Activated naive CD4-positive, alpha-beta T cell treated with anti-CD3 and anti-CD28 coated beads, Interleukin-2, amount 50 U/mL, for 72 hours (primary cell): ENCODE measurements at regions not wholly inside any gene's neighbourhood (a gene's known extent, or its start where the extent isn't known, plus 50 kb on each side); places are given as distances from the start of the nearest gene placed in this dataset.
A peak's percentile ranks its signal among the peaks of the same experiment; 100 is the strongest.
"Not testable (repeated sequence)": the region's sequence is repeated elsewhere in the genome, so short reads cannot be mapped to it uniquely, and the experiment has no call there.

Experiments
- ATAC-seq, 2 donors: fragments of 150-1000 bp; cut with Tn5 transposase; 2 replicates each; pipeline ENCODE4 v1.10.0; 2021; ENCODE audit warnings: mild to moderate bottlenecking in 2 of 2, moderate library complexity in 2 of 2
- DNase-seq, 2 donors: peaks; one replicate each; pipeline ENCODE4 v3.0.0; 2021 to 2022; ENCODE audit warnings: low spot score in 2 of 2
- H3K27ac Mint-ChIP-seq, 2 donors: one replicate each; pipeline ENCODE4 v1.8.0; 2022; ENCODE audit warnings: mild to moderate bottlenecking in 2 of 2, mixed read lengths in 2 of 2
- H3K36me3 Mint-ChIP-seq, 2 donors: one replicate each; pipeline ENCODE4 v1.8.0; 2022; ENCODE audit warnings: mixed read lengths in 2 of 2
- H3K9me3 Mint-ChIP-seq, 2 donors: one replicate each; pipeline ENCODE4 v1.8.0; 2022; ENCODE audit warnings: mixed read lengths in 2 of 2

DNA sequence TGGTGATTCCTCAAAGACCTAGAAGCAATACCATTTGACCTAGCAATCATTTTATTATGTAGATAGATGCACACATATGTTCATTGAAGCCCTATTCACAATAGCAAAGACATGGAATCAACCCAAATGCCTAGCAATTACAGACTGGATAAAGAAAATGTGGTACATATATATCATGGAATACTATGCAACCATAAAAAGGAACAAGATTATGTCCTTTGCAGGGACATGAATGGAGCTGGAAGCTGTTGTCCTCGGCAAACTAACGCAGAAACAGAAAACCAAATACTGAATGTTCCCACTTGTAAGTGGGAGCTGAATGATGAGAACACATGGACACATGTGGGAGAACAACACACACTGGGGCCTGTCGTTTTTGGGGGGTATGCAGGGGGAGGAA lies 269.8 kb downstream of the CGGBP1 start:
- DNase-seq, ATAC-seq, H3K36me3 Mint-ChIP-seq, H3K9me3 Mint-ChIP-seq, H3K27ac Mint-ChIP-seq: not testable (repeated sequence)

- H3K36me3 Mint-ChIP-seq, result peaks cover 4 to 5% of the 10 kb centered on the region in 2 donors
- no peak for ATAC-seq
- peaks cover 5 to 6% of the 10 kb centered on the region in 2 donors for H3K9me3 Mint-ChIP-seq
- H3K27ac Mint-ChIP-seq, result no peak overlapping the region
- DNase-seq, result no peak
Observed at GRCh38 chr3:87788516-87788915, 270.3 kb downstream of the CGGBP1 start.

DNA sequence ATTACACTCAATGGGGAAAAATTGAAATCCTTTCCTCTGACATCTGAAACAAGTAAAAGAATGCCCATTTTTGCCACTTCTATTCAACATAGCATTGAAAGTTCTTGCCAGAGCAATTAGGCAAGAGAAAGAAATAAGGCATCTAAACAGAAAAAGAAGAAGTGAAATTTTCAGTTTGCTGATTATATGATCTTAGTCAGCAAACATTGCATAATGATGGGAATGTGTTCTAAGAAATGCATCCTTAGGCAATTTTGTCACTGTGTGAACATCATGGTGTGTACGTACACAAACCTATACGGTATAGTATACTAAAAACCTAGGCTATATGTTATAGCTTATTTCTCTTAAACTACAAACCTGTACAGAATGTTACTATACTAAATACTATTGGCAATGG lies 278.0 kb downstream of the CGGBP1 start:
- no peak for ATAC-seq
- no peak overlapping the region for H3K27ac Mint-ChIP-seq
- no peak for DNase-seq
- H3K36me3 Mint-ChIP-seq, result peaks cover 0 to 7% of the 10 kb centered on the region in 2 donors
- peaks cover 5 to 11% of the 10 kb centered on the region in 2 donors for H3K9me3 Mint-ChIP-seq

DNA sequence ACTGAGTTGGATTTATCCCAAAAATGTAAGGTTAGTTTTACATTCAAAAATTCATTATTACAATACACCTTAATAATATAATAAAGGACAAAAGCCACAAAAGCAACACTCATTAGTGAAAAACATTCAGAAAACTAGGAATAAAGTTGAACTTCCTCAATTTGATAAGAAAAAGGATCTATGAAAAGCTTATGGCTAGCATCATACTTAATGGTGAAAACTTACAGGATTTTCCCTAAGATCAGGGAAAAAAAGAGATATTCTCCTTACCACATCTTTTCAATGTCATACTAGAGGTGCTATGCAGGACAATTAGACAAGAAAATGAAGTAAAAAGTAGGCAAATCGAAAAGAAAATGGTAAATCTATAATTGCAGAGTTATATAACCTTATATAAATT lies 279.9 kb downstream of the CGGBP1 start:
- H3K9me3 Mint-ChIP-seq, result peaks cover 5 to 11% of the 10 kb centered on the region in 2 donors
- ATAC-seq (no peak), DNase-seq (no peak)
- H3K27ac Mint-ChIP-seq, result no peak overlapping the region
- H3K36me3 Mint-ChIP-seq, result peaks cover 0 to 7% of the 10 kb centered on the region in 2 donors

- ATAC-seq, result peak; percentile 56 to 76
Observed at GRCh38 chr3:87771337-87772192, 287.2 kb downstream of the CGGBP1 start.

GRCh38 chr3:87766721-87767120 lies 292.1 kb downstream of the CGGBP1 start:
- H3K36me3 Mint-ChIP-seq, result no peaks in the 10 kb centered on the region
- H3K27ac Mint-ChIP-seq, result no peak overlapping the region
- no peak for ATAC-seq
- H3K9me3 Mint-ChIP-seq, result no peaks in the 10 kb centered on the region
- DNase-seq, result no peak

More at GRCh38 chr3:87771337-87772192, 287.2 kb downstream of the CGGBP1 start:
- H3K9me3 Mint-ChIP-seq, result peaks cover 0 to 4% of the 10 kb centered on the region in 2 donors
- H3K36me3 Mint-ChIP-seq, result peaks cover 0 to 2% of the 10 kb centered on the region in 2 donors
- peak in 1 of 2 donors; percentile 6 for DNase-seq
- no peak overlapping the region for H3K27ac Mint-ChIP-seq

DNA sequence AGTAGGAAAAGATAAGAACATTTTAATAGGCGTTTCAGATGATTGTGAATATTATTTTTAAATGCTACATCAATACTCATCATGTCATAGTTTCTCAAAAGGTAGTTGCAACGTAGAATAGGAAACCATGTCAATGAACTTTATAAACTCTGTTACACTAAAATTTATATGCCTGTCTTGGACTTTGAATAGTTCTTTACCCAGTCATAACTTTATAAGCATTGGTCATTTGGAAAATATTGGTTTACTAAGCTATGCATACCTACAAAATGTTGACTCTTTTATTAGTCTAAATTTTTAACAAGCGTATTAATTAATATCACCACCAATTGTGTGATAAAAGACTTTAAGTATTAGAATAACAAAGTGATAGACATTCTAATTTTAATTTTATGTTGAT lies 293.5 kb downstream of the CGGBP1 start:
- no peak overlapping the region for H3K27ac Mint-ChIP-seq
- DNase-seq, result no peak
- H3K9me3 Mint-ChIP-seq, result no peaks in the 10 kb centered on the region
- ATAC-seq, result no peak
- H3K36me3 Mint-ChIP-seq, result no peaks in the 10 kb centered on the region

DNA sequence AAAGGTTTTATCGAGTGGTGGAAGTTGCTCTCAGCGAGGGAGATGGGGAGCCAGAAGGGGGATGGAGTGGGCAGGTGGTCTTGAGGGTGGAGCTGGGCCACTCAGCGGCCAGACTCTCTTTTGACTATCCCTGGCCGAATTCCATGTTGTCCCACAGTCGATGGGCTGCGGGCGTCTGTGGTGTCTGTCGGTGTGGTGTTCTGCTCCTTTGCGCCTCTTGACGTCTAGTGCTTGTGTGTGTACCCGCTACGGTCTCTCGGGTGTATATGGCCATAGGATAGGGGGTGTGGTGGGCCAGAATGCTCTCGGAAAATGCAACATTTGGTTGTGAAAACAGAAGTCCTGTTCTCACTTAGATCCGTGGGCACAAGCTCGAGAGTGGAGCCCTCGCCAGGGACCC lies 297.0 kb downstream of the CGGBP1 start:
- ATAC-seq (no peak), DNase-seq (no peak)
- no peaks in the 10 kb centered on the region for H3K9me3 Mint-ChIP-seq
- no peak overlapping the region for H3K27ac Mint-ChIP-seq
- H3K36me3 Mint-ChIP-seq, result no peaks in the 10 kb centered on the region

- H3K9me3 Mint-ChIP-seq, result no peaks in the 10 kb centered on the region
- ATAC-seq (no peak), DNase-seq (no peak)
- no peaks in the 10 kb centered on the region for H3K36me3 Mint-ChIP-seq
- H3K27ac Mint-ChIP-seq, result no peak overlapping the region
Observed at GRCh38 chr3:87761341-87761740, 297.5 kb downstream of the CGGBP1 start.

DNA sequence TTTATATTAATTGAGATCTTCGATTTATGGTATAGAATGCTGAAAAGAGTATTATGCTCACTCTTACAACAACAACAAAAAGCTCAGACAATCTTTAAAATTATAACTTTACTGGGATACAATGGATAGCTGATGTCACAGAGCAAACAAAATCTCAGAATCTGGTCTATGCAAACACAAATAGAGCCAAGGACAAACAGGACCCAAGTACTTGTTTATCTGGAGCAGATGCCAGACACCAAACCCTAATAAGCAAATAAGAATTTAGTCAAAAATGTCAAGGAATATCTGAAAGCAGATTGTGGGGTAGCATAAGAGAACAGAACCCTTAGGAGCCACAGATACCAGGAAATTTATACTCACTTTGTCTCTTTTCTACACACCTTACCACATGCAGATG lies 302.2 kb downstream of the CGGBP1 start:
- no peaks in the 10 kb centered on the region for H3K36me3 Mint-ChIP-seq
- ATAC-seq, result no peak
- no peak overlapping the region for H3K27ac Mint-ChIP-seq
- H3K9me3 Mint-ChIP-seq, result no peaks in the 10 kb centered on the region
- DNase-seq, result no peak

DNA sequence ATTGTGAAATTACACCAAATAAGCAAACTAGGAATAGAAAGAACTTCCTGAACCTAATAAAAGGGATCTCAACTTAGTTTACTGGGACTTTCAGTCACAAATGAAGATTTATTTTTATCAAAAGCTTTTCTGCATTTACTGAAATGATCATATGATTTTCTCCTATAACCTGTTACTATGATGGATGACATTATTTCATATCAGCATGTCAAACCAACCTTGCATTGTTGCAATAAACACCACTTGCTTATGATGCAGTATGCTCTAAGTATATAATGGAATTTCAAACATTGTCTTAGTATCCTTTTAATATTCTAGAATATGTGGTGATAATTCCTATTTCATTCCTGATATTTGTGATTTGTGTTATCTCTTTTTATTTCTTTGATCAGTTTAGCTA lies 303.0 kb downstream of the CGGBP1 start:
- ATAC-seq, result no peak
- Mint-ChIP-seq H3K36me3 (no peaks in the 10 kb centered on the region), H3K27ac (no peak overlapping the region), H3K9me3 (no peaks in the 10 kb centered on the region)
- DNase-seq, result no peak

GRCh38 chr3:87742250-87742649 lies 316.6 kb downstream of the CGGBP1 start:
- DNase-seq (no peak), ATAC-seq (no peak)
- Mint-ChIP-seq H3K36me3 (peaks cover 4 to 21% of the 10 kb centered on the region in 2 donors), H3K27ac (no peak overlapping the region), H3K9me3 (peaks cover 13 to 23% of the 10 kb centered on the region in 2 donors)

DNA sequence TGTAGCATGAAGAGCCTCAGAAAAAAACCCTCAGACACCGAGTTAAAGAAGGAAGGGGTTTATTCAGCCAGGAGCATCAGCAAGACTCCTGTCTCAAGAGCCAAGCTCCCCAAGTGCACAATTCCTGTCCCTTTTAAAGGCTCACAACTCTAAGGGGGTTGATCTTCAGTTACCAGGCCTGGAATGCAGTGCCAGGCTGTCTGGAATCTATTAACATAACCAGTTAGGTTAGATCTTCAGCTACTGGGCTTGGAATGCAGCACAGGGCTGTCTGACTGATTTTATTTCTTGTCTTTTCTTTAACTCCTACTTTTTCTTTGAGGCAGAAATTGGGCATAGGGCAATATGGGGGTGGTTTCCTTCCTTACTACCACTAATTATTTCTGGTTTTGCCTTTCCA lies 317.9 kb downstream of the CGGBP1 start:
- Mint-ChIP-seq H3K9me3 (peaks cover 13 to 23% of the 10 kb centered on the region in 2 donors), H3K36me3 (peaks cover 4 to 21% of the 10 kb centered on the region in 2 donors)
- H3K27ac Mint-ChIP-seq, DNase-seq, ATAC-seq: not testable (repeated sequence)

- DNase-seq, H3K27ac Mint-ChIP-seq, ATAC-seq: not testable (repeated sequence)
- Mint-ChIP-seq H3K9me3 (peaks cover 13 to 22% of the 10 kb centered on the region in 2 donors), H3K36me3 (peaks cover 4 to 19% of the 10 kb centered on the region in 2 donors)
Observed at GRCh38 chr3:87737817-87738216, 321.0 kb downstream of the CGGBP1 start.

- H3K36me3 Mint-ChIP-seq, result no peaks in the 10 kb centered on the region
- H3K9me3 Mint-ChIP-seq, result no peaks in the 10 kb centered on the region
- DNase-seq, result no peak
- ATAC-seq, result no peak
- no peak overlapping the region for H3K27ac Mint-ChIP-seq
Observed at GRCh38 chr3:87733671-87734367, 325.0 kb downstream of the CGGBP1 start.

DNA sequence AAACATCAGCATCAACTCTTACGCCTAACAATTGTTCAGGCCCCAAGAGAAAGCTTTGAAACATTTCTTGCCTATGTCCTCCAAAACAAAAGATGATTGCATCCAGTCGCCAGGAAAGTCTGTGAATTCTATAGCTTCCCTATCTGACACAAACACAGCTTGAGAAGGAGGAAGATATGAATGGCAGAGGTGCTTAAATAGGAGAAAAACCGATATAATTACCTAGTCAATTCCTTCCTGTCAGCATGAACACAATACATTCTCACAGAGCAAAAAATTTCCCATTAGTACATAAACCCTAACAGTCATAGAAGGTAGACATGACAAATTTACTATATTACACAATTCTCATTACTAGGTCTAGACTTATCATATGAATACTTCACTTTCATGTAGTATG lies 326.5 kb downstream of the CGGBP1 start:
- no peak for DNase-seq
- Mint-ChIP-seq H3K9me3 (no peaks in the 10 kb centered on the region), H3K27ac (no peak overlapping the region), H3K36me3 (no peaks in the 10 kb centered on the region)
- no peak for ATAC-seq

DNA sequence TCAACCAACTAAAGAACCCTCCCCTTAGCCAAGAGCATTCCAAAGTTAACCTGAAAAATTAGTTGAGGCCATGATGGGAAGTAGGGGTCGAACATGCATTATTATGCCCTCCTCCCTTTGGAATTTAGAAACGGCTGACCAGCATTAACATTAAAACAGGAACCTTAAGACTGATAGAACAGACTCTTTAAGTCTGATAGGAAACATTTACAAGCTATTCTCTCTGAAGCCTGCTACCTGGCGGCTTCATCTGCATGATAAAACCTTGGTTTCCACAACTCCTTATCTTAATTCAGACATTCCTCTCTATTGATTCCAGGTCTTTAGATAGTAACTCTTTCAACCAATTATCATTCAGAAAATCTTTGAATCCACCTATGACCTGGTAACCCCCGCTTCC lies 331.0 kb downstream of the CGGBP1 start:
- H3K9me3 Mint-ChIP-seq, result peaks cover 7 to 9% of the 10 kb centered on the region in 2 donors

More for the DNA sequence above, 331.0 kb downstream of the CGGBP1 start:
- no peak overlapping the region for H3K27ac Mint-ChIP-seq
- H3K36me3 Mint-ChIP-seq, result peaks cover 0 to 4% of the 10 kb centered on the region in 2 donors
- DNase-seq (no peak), ATAC-seq (no peak)
